Fibroblast of pulmonary artery (primary cell): ENCODE measurements at regions not wholly inside any gene's neighbourhood (a gene's known extent, or its start where the extent isn't known, plus 50 kb on each side); places are given as distances from the start of the nearest gene placed in this dataset.

ENCODE experiments used
- DNase-seq: peaks from one replicate; pipeline ENCODE4 v3.0.0-alpha.2; 2010; ENCODE audit warnings: low read depth
- H3K4me3 ChIP-seq: replicated peaks from 2 replicates; pipeline ENCODE4 v1.5.1; 2011; ENCODE audit warnings: low read depth, mild to moderate bottlenecking, control low read depth, low read length, moderate library complexity
- TF ChIP-seq, protein P1 (sequence below): IDR thresholded peaks from 2 replicates; pipeline ENCODE4 v1.5.1; 2011; ENCODE audit warnings: mild to moderate bottlenecking, control low read depth, low read length, inconsistent platforms; ENCODE audit errors: missing control alignments

DNA sequence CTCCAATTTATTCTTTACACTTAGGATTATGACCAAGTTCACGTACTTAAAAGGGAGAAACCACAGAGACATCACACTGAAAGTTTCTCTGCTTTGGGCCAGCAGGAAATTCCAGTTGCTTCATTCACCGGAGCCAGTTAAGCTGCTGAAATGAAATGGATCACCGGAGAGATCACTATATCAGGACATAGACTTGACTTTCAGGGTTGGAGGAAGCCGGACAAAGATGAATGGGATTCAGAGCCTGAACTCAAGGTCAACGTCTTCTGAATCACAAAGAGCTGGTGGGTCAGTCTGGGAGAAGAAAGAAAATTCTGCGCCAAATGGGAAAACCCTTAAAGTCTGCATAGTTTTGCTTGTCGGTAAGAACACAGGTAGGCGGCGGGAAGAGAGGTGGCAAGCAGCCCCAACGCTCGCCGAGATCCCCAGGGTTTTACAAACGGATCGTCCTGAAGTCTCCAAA is 81.9 kb upstream of the CCDC28A start:
- DNase-seq, result peak; percentile 82
- TF ChIP-seq, protein P1, sequence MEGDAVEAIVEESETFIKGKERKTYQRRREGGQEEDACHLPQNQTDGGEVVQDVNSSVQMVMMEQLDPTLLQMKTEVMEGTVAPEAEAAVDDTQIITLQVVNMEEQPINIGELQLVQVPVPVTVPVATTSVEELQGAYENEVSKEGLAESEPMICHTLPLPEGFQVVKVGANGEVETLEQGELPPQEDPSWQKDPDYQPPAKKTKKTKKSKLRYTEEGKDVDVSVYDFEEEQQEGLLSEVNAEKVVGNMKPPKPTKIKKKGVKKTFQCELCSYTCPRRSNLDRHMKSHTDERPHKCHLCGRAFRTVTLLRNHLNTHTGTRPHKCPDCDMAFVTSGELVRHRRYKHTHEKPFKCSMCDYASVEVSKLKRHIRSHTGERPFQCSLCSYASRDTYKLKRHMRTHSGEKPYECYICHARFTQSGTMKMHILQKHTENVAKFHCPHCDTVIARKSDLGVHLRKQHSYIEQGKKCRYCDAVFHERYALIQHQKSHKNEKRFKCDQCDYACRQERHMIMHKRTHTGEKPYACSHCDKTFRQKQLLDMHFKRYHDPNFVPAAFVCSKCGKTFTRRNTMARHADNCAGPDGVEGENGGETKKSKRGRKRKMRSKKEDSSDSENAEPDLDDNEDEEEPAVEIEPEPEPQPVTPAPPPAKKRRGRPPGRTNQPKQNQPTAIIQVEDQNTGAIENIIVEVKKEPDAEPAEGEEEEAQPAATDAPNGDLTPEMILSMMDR, result no peak
- peak overlapping the region; percentile 74 for H3K4me3 ChIP-seq

DNA sequence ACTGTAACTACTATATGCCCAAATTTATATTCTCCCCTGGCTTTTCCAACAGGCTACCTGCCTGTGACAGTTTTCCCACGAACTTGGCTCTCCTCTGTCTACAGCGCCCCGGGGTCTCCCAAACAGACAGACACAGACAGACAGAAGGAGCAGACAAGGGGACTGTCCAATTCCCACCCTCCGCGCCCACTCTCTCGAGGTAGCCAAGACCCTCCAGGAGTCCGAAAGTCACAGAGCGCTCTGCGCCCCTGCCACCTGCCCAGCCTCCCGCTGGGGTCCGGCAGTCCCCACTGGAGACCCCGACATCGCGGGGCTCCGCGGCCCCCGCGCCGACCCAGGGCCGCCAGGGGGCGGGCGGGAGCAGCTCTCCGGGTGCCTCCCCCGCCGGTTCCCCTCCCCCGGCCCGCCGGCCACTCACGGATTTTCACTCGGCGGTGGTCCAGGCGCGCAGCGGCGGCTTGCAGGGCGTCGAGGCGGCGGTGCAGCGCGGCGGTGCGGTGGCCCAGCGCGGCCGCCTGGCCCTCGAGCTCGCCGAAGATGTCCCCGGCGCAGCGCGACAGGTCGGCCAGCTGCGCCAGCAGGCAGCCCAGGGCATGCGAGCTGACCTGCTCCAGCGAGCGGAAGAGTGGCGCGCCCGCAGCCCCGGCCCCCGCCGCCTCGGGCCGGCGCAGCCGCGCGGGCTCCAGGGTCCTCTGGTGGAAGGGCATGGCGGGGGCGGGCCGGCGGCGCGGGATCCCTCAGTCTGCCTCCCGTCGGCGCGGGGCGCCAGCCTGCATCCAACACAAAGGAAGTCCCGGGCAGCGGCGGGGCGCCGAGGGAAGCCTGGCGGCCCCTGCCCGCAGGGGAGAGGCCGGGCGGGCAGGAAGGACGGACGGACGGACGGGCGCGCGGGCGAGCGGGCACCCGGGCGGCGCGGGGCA is 81.3 kb upstream of the CCDC28A start:
- DNase-seq, result peak; percentile 65
- TF ChIP-seq, protein P1, result peak; percentile 23
- H3K4me3 ChIP-seq, result peak overlapping the region; percentile 74

DNA sequence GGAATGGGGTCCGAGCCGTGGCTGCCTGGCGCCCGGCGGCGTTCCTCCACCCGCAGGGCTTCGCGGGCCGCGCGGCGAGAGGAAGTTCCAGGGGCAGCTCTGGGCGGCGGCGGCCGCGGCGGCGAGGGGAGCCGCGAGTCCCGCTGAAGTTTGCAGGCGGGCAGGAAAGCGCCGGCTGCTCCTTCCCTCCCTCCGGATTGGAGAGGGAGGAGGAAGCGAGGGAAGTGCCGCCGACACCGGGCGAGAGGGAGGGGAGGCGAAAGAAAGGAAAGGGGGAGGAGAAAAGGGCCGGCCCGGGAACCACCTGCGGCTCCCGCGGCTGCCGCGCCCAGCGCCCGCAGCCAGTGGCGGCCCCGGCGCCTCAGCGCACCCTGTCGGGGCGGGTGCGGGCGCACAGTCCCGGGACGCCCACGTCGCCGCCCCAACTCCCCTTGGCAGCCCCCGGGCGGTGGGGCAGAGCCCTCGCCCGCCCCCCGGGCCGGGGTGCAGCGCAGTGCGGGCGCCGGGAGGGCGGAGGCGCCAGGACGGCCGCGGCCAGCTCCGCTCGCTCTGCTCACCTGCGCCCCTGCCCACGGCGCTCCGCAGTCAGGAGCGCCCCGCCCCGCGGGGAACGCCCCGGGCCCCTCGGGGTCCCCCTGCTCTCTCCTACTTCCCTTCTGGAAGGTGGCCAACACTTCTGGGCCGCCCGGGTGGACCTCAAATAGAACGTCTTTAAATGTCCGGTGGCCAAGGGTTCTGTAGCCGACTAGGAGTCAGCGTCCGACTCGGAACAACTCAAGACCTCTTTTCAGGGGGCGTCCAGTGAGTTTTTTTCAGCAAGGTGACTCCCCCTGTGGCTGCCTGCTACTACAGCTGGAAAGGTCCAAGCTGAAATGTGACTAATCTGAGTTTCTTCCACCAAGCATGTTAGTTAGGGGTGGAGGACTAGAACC is 80.3 kb upstream of the CCDC28A start:
- DNase-seq, result peak; percentile 69
- TF ChIP-seq, protein P1, result peak; percentile 3
- H3K4me3 ChIP-seq, result peak overlapping the region; percentile 74

DNA sequence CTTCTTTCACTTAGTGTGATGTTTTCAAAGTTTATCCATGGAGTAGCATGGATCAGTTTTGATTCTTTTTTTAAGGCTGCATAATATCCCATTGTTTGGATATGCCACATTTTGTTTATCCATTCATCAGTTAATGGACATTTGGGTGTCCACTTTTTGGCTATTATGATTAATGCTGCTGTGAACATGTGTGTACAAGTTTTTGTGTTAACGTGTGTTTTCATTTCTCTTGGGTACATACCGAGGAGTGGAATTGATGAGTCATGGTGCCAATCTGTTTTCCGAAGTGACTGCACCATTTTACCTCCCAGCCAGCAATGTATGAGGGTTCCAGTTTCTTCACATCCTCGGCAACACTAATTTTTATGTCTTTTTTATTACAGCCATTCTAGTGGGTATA is 78.4 kb upstream of the CCDC28A start:
- no peak for DNase-seq
- H3K4me3 ChIP-seq, result no peak overlapping the region
- TF ChIP-seq, protein P1, result no peak

DNA sequence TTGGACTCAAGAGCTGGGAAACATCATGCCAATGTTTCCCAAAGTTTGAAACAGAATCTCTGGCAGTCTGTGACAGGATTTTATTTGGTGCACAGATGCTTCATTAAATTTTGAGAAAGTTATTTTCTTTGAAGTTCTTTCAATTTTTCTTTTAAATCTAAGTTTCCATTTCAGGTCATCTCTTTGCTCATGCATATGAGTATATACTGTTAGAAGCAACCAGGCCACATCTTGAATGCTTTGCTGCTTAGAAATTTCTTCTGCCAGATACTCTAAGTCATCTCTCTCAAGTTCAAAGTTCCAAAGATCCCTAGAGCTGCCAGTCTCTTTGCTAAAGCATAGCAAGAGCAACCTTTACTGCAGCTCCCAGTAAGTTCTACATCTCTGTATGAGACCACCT is 59.1 kb upstream of the CCDC28A start:
- TF ChIP-seq, protein P1, result no peak
- DNase-seq, result no peak
- no peak overlapping the region for H3K4me3 ChIP-seq

DNA sequence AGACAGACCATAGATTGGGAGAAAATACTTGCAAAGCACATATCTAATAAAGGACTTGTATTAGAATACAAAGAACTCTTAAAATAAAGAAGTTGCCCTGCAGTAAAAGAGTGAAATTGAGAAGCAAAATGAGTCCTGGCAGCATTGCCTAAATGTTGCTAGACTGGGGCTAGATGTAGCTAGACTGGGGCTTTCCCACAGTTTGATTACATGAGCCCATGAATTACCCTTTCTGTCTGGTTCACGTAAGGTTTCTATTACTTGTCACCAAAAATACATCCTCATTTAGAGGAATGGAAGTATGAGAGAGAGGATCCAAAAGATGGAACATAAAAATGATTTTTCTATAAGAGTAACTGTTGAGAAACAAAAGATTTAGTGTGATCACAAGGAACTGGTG is 57.6 kb upstream of the CCDC28A start:
- H3K4me3 ChIP-seq, result no peak overlapping the region
- no peak for DNase-seq
- TF ChIP-seq, protein P1, result no peak
